ENCODE measurements at regions not wholly inside any gene's neighbourhood (a gene's known extent, or its start where the extent isn't known, plus 50 kb on each side); places are given as distances from the start of the nearest gene placed in this dataset.

DNA sequence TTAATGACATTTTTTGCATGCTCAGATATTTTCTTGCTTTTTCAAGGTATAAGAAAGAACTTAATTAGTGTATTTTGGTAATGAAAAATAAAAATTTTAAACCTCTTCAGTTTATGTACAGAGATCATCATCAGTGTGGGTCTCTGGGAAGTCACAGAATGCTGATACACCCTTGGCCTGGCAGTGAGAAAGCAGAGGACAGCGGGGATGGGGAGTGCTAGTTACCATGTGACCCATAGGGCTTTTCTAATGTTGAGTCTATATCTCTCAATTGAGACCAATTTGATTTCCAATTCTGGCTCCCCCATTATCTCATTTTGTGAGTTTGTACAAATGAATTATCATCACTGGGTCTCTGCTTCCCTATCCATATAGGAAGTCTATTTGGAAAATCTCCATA, 305.7 kb downstream of the CYRIA start:
- Mint-ChIP-seq H3K9me3 (ENCODE audit: unreplicated experiment) (peaks cover 16% of the 10 kb centered on the region), H3K27me3 (ENCODE audit: unreplicated experiment) (no peaks in the 10 kb centered on the region), H3K4me3 (ENCODE audit: unreplicated experiment) (no peak overlapping the region), H3K36me3 (ENCODE audit: unreplicated experiment) (no peaks in the 10 kb centered on the region), H3K27ac (ENCODE audit: unreplicated experiment) (no peak overlapping the region), H3K4me1 (ENCODE audit: unreplicated experiment) (no peaks in the 10 kb centered on the region)
- DNase-seq (ENCODE audit: extremely low spot score, unreplicated experiment), result no peak
- TF ChIP-seq, protein P1, sequence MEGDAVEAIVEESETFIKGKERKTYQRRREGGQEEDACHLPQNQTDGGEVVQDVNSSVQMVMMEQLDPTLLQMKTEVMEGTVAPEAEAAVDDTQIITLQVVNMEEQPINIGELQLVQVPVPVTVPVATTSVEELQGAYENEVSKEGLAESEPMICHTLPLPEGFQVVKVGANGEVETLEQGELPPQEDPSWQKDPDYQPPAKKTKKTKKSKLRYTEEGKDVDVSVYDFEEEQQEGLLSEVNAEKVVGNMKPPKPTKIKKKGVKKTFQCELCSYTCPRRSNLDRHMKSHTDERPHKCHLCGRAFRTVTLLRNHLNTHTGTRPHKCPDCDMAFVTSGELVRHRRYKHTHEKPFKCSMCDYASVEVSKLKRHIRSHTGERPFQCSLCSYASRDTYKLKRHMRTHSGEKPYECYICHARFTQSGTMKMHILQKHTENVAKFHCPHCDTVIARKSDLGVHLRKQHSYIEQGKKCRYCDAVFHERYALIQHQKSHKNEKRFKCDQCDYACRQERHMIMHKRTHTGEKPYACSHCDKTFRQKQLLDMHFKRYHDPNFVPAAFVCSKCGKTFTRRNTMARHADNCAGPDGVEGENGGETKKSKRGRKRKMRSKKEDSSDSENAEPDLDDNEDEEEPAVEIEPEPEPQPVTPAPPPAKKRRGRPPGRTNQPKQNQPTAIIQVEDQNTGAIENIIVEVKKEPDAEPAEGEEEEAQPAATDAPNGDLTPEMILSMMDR (IDR thresholded peaks at IDR 0.05), result no peak

GRCh38 chr2:16357188-16357587, 308.4 kb downstream of the CYRIA start:
- Mint-ChIP-seq H3K4me1 (ENCODE audit: unreplicated experiment) (no peaks in the 10 kb centered on the region), H3K27me3 (ENCODE audit: unreplicated experiment) (no peaks in the 10 kb centered on the region), H3K27ac (ENCODE audit: unreplicated experiment) (no peak overlapping the region), H3K4me3 (ENCODE audit: unreplicated experiment) (no peak overlapping the region), H3K36me3 (ENCODE audit: unreplicated experiment) (no peaks in the 10 kb centered on the region), H3K9me3 (ENCODE audit: unreplicated experiment) (peaks cover 31% of the 10 kb centered on the region)
- TF ChIP-seq, protein P1 (IDR thresholded peaks at IDR 0.05), result no peak
- no peak for DNase-seq (ENCODE audit: extremely low spot score, unreplicated experiment)

DNA sequence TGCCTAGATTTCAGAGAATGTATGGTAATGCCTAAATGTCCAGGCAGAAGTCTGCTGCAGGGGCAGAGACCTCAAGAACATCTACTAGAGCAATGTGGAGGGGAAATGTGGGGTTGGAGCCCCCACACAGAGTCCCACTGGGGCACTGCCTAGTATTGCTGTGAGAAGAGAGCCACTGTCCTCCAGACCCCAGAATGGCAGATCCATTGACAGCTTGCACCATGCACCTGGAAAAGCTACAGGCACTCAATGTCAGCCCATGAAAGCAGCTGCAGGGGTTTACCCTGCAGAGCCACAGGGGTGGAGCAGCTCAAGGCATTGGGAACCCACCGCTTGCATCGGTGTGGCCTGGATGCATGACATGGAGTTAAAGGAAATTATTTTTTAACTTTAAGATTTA, 314.1 kb downstream of the CYRIA start:
- H3K4me3 Mint-ChIP-seq (ENCODE audit: unreplicated experiment), result no peak overlapping the region
- H3K9me3 Mint-ChIP-seq (ENCODE audit: unreplicated experiment), result peaks cover 50% of the 10 kb centered on the region
- no peaks in the 10 kb centered on the region for H3K4me1 Mint-ChIP-seq (ENCODE audit: unreplicated experiment)
- no peaks in the 10 kb centered on the region for H3K36me3 Mint-ChIP-seq (ENCODE audit: unreplicated experiment)
- H3K27ac Mint-ChIP-seq (ENCODE audit: unreplicated experiment), result no peak overlapping the region
- TF ChIP-seq, protein P1 (IDR thresholded peaks at IDR 0.05), result no peak
- H3K27me3 Mint-ChIP-seq (ENCODE audit: unreplicated experiment), result no peaks in the 10 kb centered on the region
- DNase-seq (ENCODE audit: extremely low spot score, unreplicated experiment), result no peak

GRCh38 chr2:16351137-16351536, 314.5 kb downstream of the CYRIA start:
- Mint-ChIP-seq H3K4me1 (ENCODE audit: unreplicated experiment) (no peaks in the 10 kb centered on the region), H3K4me3 (ENCODE audit: unreplicated experiment) (no peak overlapping the region)

DNA sequence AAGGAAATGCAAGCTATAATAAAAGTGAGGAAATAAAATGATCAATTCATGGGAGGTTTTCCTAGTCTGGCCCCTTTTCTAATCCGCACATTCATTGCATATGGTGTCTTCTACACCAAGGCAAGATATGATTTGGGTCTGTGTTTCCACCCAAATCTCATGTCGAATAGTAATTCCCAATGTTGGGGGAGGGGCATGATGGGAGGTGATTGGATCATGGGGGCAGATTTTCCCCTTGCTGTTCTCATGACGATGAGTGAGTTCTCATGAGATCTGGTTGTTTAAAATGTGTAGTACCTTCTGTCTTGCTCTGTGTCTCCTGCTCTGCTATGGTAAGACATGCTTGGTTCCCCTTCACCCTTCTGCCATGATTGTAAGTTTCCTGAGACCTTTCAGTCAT, 315.4 kb downstream of the CYRIA start:
- H3K4me3 Mint-ChIP-seq (ENCODE audit: unreplicated experiment), result no peak overlapping the region
- no peak for DNase-seq (ENCODE audit: extremely low spot score, unreplicated experiment)
- no peak overlapping the region for H3K27ac Mint-ChIP-seq (ENCODE audit: unreplicated experiment)
- TF ChIP-seq, protein P1 (IDR thresholded peaks at IDR 0.05), result no peak
- H3K27me3 Mint-ChIP-seq (ENCODE audit: unreplicated experiment), result no peaks in the 10 kb centered on the region
- no peaks in the 10 kb centered on the region for H3K36me3 Mint-ChIP-seq (ENCODE audit: unreplicated experiment)
- peaks cover 44% of the 10 kb centered on the region for H3K9me3 Mint-ChIP-seq (ENCODE audit: unreplicated experiment)
- no peaks in the 10 kb centered on the region for H3K4me1 Mint-ChIP-seq (ENCODE audit: unreplicated experiment)

More at GRCh38 chr2:16351137-16351536, 314.5 kb downstream of the CYRIA start:
- Mint-ChIP-seq H3K27me3 (ENCODE audit: unreplicated experiment) (no peaks in the 10 kb centered on the region), H3K9me3 (ENCODE audit: unreplicated experiment) (peaks cover 51% of the 10 kb centered on the region), H3K36me3 (ENCODE audit: unreplicated experiment) (no peaks in the 10 kb centered on the region), H3K27ac (ENCODE audit: unreplicated experiment) (no peak overlapping the region)
- no peak for DNase-seq (ENCODE audit: extremely low spot score, unreplicated experiment)
- TF ChIP-seq, protein P1 (IDR thresholded peaks at IDR 0.05), result no peak

Data from osteocyte (in vitro differentiated cells).